GM23248 (cell line): ENCODE measurements at regions not wholly inside any gene's neighbourhood (a gene's known extent, or its start where the extent isn't known, plus 50 kb on each side); places are given as distances from the start of the nearest gene placed in this dataset.

Source experiments
- EZH2 ChIP-seq: fragments of 200-600 bp; sonication (generic); IDR thresholded peaks from 2 replicates; pipeline ENCODE4 v1.6.1; 2018; ENCODE audit warnings: antibody characterized with exemption, mild to moderate bottlenecking; ENCODE audit not compliant: insufficient read depth, poor library complexity, severe bottlenecking
- EZH2phosphoT487 ChIP-seq: fragments of 200-600 bp; sonication (generic); IDR thresholded peaks from 2 replicates; pipeline ENCODE4 v1.6.1; 2018; ENCODE audit warnings: antibody characterized with exemption, moderate library complexity, mild to moderate bottlenecking, low read depth; ENCODE audit not compliant: insufficient read depth

GRCh38 chr1:83017276-83017675 lies 981.7 kb downstream of the TTLL7 start:
- TF ChIP-seq EZH2 (no peak), EZH2phosphoT487 (no peak)
